Right ventricle myocardium inferior (tissue), 1 donor: ENCODE measurements at regions not wholly inside any gene's neighbourhood (a gene's known extent, or its start where the extent isn't known, plus 50 kb on each side); places are given as distances from the start of the nearest gene placed in this dataset.

Experiments
- ATAC-seq: fragments of 200-7000 bp; cut with Tn5 transposase; one replicate; pipeline ENCODE4 v1.9.1; 2020; ENCODE audit warnings: mild to moderate bottlenecking, moderate library complexity
- DNase-seq: peaks from one replicate; pipeline ENCODE4 v3.0.0; 2021; ENCODE audit errors: missing footprints
- intact Hi-C: fragments of 100-400 bp; cut with DNase I; formaldehyde crosslinking; loops from one replicate; pipeline ENCODE4 v1.11.0; 2022
- donor health status: DM: no; HTN: yes; CAD: no; lungs with severe emphysema.

DNA sequence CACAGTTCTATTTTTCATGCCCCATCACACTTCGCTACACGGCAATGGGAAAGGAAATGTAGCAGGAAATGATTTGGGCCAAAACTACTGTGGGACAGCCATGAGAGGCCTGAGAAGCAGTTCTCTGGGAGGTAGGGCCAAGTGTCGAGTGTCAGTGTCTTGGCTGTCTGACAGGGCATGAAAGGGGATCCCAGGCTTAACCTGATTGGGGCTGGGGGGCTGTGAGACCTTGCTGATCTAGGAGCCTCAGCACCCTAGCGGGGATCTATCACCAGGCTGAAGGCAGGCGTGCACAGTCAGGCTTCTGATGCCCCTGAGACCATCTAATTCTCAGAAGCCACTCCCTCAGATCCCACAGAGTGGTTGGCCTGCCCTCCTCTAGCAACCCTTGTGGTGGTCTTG lies 58.2 kb upstream of the SLC25A13 start:
- intact Hi-C loops, result no loop called here
- ATAC-seq, result no peak
- no peak for DNase-seq

DNA sequence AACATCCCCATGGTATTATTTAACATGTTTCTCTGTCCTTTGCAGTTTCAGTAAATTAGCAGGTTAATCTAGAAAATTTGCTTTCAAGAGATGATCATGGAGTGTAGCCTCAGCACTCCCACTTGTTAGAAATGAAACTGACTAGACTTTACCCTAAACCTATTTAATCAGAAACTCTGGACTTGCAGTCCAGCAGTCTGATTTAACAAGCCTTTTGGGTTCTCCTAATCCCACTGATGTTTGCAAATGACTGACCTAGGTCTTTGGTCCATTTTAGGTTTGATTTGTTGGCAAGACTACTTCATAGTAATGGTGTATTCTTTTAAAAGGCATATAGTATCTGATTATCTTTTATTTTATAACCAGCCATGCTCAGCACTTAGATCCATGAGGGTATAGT lies 55.5 kb upstream of the SLC25A13 start:
- intact Hi-C loops, result no loop called here
- ATAC-seq (no peak), DNase-seq (no peak)
